ENCODE measurements at regions not wholly inside any gene's neighbourhood (a gene's known extent, or its start where the extent isn't known, plus 50 kb on each side); places are given as distances from the start of the nearest gene placed in this dataset.

GRCh38 chr3:190173426-190173825 is 52.7 kb upstream of the P3H2 start:
- no peak for TF ChIP-seq CTCF (IDR thresholded peaks at IDR 0.05; ENCODE audit: control insufficient read depth, insufficient read depth, low read depth, low read length, missing control alignments)
- no peak for DNase-seq (ENCODE audit: low read depth)
- H3K4me3 ChIP-seq (ENCODE audit: control insufficient read depth, low read depth, low read length): no peak overlapping the region

GRCh38 chr3:190172751-190173150 is 52.1 kb upstream of the P3H2 start:
- no peak overlapping the region for H3K4me3 ChIP-seq (ENCODE audit: control insufficient read depth, low read depth, low read length)
- no peak for TF ChIP-seq CTCF (IDR thresholded peaks at IDR 0.05; ENCODE audit: control insufficient read depth, insufficient read depth, low read depth, low read length, missing control alignments)
- DNase-seq (ENCODE audit: low read depth): no peak
